Neural cell (in vitro differentiated cells): ENCODE measurements at regions not wholly inside any gene's neighbourhood (a gene's known extent, or its start where the extent isn't known, plus 50 kb on each side); places are given as distances from the start of the nearest gene placed in this dataset.

ENCODE experiments used
- H2AFZ ChIP-seq: fragments of 200-600, 300-800 bp; sonication (generic), shearing (Covaris generic); 2 replicates; pipeline ENCODE4 v1.6.0; 2014; ENCODE audit warnings: low read depth, mild to moderate bottlenecking, antibody characterized with exemption, low read length, moderate library complexity
- H3F3A ChIP-seq: fragments of 200-600 bp; shearing (Covaris generic); 2 replicates; pipeline ENCODE4 v1.6.1; 2016; ENCODE audit warnings: mild to moderate bottlenecking, moderate library complexity, mixed read lengths, antibody characterized with exemption, low read length; ENCODE audit not compliant: insufficient read depth, poor library complexity, severe bottlenecking
- H3K27ac ChIP-seq: fragments of 200-600, 300-800 bp; sonication (generic), shearing (Covaris generic); 2 replicates; pipeline ENCODE4 v1.5.1; 2014; ENCODE audit warnings: mild to moderate bottlenecking, low read length, moderate library complexity
- H3K27me3 ChIP-seq: fragments of 300-800, 200-600 bp; sonication (generic), shearing (Covaris generic); 2 replicates; pipeline ENCODE4 v1.6.0; 2014; ENCODE audit warnings: mild to moderate bottlenecking, low read depth, low read length, moderate library complexity; ENCODE audit not compliant: insufficient read depth
- H3K36me3 ChIP-seq: fragments of 300-800, 200-600 bp; sonication (generic), shearing (Covaris generic); 2 replicates; pipeline ENCODE4 v1.5.1; 2014; ENCODE audit warnings: mild to moderate bottlenecking, antibody characterized with exemption, low read length, moderate library complexity; ENCODE audit not compliant: insufficient read depth
- H3K4me2 ChIP-seq: fragments of 300-800, 200-600 bp; sonication (generic), shearing (Covaris generic); 2 replicates; pipeline ENCODE4 v1.6.0; 2014; ENCODE audit warnings: mild to moderate bottlenecking, low read length
- H3K4me3 ChIP-seq: fragments of 300-800, 200-600 bp; sonication (generic), shearing (Covaris generic); 2 replicates; pipeline ENCODE4 v1.5.1; 2014; ENCODE audit warnings: mild to moderate bottlenecking, low read length, moderate library complexity
- H3K79me2 ChIP-seq: fragments of 200-600 bp; shearing (Covaris generic); replicated peaks from 2 replicates; pipeline ENCODE4 v1.6.0; 2014; ENCODE audit warnings: mild to moderate bottlenecking, low read length, moderate library complexity; ENCODE audit not compliant: insufficient read depth
- H3K9ac ChIP-seq: fragments of 300-800, 200-600 bp; sonication (generic), shearing (Covaris generic); 2 replicates; pipeline ENCODE4 v1.6.1; 2016; ENCODE audit warnings: mild to moderate bottlenecking, low read length, mixed read lengths
- H3K9me2 ChIP-seq: fragments of 200-600 bp; shearing (Covaris generic); 2 replicates; pipeline ENCODE4 v1.6.1; 2016; ENCODE audit warnings: mild to moderate bottlenecking, low read length, mixed read lengths; ENCODE audit not compliant: insufficient read depth
- H3K9me3 ChIP-seq: fragments of 200-600, 300-800 bp; sonication (generic), shearing (Covaris generic); 2 replicates; pipeline ENCODE4 v1.6.1; 2016; ENCODE audit warnings: mild to moderate bottlenecking, mixed run types, low read length, moderate library complexity, mixed read lengths
- H4K20me1 ChIP-seq: fragments of 200-600 bp; shearing (Covaris generic); 2 replicates; pipeline ENCODE4 v1.6.1; 2016; ENCODE audit warnings: mild to moderate bottlenecking, mixed run types; ENCODE audit not compliant: insufficient read depth
- EP300 ChIP-seq: fragments of 450-650 bp; conservative IDR thresholded peaks from 2 replicates; pipeline ENCODE4 v1.6.1; 2014; ENCODE audit warnings: antibody characterized with exemption, mild to moderate bottlenecking, moderate library complexity; ENCODE audit not compliant: poor library complexity, severe bottlenecking
- EZH2 ChIP-seq: fragments of 200-600, 300-800 bp; shearing (Covaris generic), sonication (generic); IDR thresholded peaks from 2 replicates; pipeline ENCODE4 v1.6.1; 2014; ENCODE audit warnings: antibody characterized with exemption, low read length, borderline replicate concordance, mild to moderate bottlenecking; ENCODE audit not compliant: insufficient read depth, poor library complexity, severe bottlenecking
- MXI1 ChIP-seq: fragments of 450-650 bp; conservative IDR thresholded peaks from 2 replicates; pipeline ENCODE4 v1.6.1; 2014; ENCODE audit warnings: antibody characterized with exemption, mild to moderate bottlenecking; ENCODE audit not compliant: poor library complexity, severe bottlenecking
- POLR2AphosphoS5 ChIP-seq: IDR thresholded peaks from 2 replicates; pipeline ENCODE4 v1.6.1; 2012
- RAD21 ChIP-seq: fragments of 450-650 bp; conservative IDR thresholded peaks from 2 replicates; pipeline ENCODE4 v1.6.1; 2014; ENCODE audit warnings: antibody characterized with exemption, mild to moderate bottlenecking, moderate library complexity
- REST ChIP-seq: IDR thresholded peaks from 2 replicates; pipeline ENCODE4 v1.6.1; 2012; ENCODE audit warnings: borderline replicate concordance
- SMC3 ChIP-seq: fragments of 450-650 bp; conservative IDR thresholded peaks from 2 replicates; pipeline ENCODE4 v1.6.1; 2014; ENCODE audit warnings: antibody characterized with exemption, mild to moderate bottlenecking, moderate library complexity; ENCODE audit not compliant: poor library complexity
- TAF1 ChIP-seq: IDR thresholded peaks from 2 replicates; pipeline ENCODE4 v1.6.1; 2012; ENCODE audit warnings: low read depth
- small RNA-seq, 3 experiments: library from RNA; depleted of rRNA; stranded (forward); fragments of <200 nt; gene quantifications; one replicate each; pipeline ENCODE3, GENCODE V24; 2012
- TF ChIP-seq, protein P1 (sequence below): fragments of 450-650 bp; IDR thresholded peaks from 2 replicates; pipeline ENCODE4 v1.5.1; 2014; ENCODE audit warnings: antibody characterized with exemption, mild to moderate bottlenecking, moderate library complexity; ENCODE audit not compliant: poor library complexity, severe bottlenecking

DNA sequence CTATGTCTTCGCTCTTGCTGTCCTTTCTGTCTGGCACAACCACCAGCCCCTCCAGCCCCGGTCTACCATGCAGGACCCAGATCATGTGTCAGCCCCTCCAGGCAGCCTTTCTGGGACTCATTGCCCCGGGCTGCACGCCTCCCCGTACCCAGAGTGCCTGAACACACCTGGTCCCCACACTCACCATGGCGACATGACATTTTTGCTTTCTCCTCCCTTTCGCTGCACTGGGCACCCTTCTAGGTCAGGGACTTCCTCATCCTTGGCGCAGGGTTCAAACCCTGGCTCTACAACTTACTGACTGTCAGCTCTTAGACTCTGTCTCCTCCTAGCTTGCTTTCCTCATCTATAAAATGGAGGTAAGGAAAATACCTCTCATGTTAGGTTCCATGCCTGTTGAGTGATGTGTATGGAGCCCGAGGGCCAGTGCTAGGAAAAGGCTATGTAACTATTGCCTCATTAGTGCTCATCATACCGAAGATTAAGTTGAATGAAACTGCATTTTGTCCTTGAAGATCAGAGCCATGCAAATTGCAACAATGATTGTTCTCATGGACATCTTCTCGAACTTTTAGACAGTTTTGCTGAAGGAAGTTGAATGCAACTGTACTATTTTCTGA lies 49.7 kb upstream of the TIAM2 start:
- no peak overlapping the region for H3K4me2 ChIP-seq
- no peak overlapping the region for H3K9ac ChIP-seq
- no peaks in the 10 kb centered on the region for H3F3A ChIP-seq
- H3K4me3 ChIP-seq: no peak overlapping the region
- no peaks in the 10 kb centered on the region for H3K9me3 ChIP-seq
- H3K27ac ChIP-seq: no peak overlapping the region
- no peaks in the 10 kb centered on the region for H3K27me3 ChIP-seq
- no peak overlapping the region for H2AFZ ChIP-seq
- no peaks in the 10 kb centered on the region for H4K20me1 ChIP-seq
- H3K9me2 ChIP-seq: no peaks in the 10 kb centered on the region
- TF ChIP-seq EZH2 (no peak), REST (no peak), MXI1 (no peak), TAF1 (no peak), RAD21 (no peak), POLR2AphosphoS5 (no peak), EP300 (no peak), SMC3 (no peak)
- TF ChIP-seq, protein P1, sequence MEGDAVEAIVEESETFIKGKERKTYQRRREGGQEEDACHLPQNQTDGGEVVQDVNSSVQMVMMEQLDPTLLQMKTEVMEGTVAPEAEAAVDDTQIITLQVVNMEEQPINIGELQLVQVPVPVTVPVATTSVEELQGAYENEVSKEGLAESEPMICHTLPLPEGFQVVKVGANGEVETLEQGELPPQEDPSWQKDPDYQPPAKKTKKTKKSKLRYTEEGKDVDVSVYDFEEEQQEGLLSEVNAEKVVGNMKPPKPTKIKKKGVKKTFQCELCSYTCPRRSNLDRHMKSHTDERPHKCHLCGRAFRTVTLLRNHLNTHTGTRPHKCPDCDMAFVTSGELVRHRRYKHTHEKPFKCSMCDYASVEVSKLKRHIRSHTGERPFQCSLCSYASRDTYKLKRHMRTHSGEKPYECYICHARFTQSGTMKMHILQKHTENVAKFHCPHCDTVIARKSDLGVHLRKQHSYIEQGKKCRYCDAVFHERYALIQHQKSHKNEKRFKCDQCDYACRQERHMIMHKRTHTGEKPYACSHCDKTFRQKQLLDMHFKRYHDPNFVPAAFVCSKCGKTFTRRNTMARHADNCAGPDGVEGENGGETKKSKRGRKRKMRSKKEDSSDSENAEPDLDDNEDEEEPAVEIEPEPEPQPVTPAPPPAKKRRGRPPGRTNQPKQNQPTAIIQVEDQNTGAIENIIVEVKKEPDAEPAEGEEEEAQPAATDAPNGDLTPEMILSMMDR: no peak
- H3K79me2 ChIP-seq: no peaks in the 10 kb centered on the region
- H3K36me3 ChIP-seq: no peaks in the 10 kb centered on the region

Small RNA genes lying in the stretch of these regions (small RNA-seq; reads per million reads assigned to genes)
- gene RF00096: 0 to 0.16 (median 0) reads per million in 3 experiments
